Cardiac muscle cell (in vitro differentiated cells and primary cell): ENCODE measurements at regions not wholly inside any gene's neighbourhood (a gene's known extent, or its start where the extent isn't known, plus 50 kb on each side); places are given as distances from the start of the nearest gene placed in this dataset.

Experiments used
- DNase-seq, 2 donors: peaks; one replicate each; pipeline versions ENCODE4 v3.0.0 to v3.0.0-alpha.2; 2010 to 2017; ENCODE audit warnings: low read depth in 1 of 2, low spot score in 1 of 2
- H3K27ac ChIP-seq: fragments of 200-600 bp; sonication (generic); 2 replicates; pipeline ENCODE4 v1.5.1; 2016
- H3K27me3 ChIP-seq: fragments of 200-600 bp; sonication (generic); 2 replicates; pipeline ENCODE4 v1.6.0; 2016; ENCODE audit warnings: control low read depth
- H3K36me3 ChIP-seq: fragments of 200-600 bp; sonication (generic); 2 replicates; pipeline ENCODE4 v1.5.1; 2016; ENCODE audit warnings: control low read depth
- H3K4me1 ChIP-seq: fragments of 200-600 bp; sonication (generic); 2 replicates; pipeline ENCODE4 v1.8.1; 2017; ENCODE audit warnings: low read depth, mild to moderate bottlenecking, mixed run types
- H3K4me3 ChIP-seq: fragments of 200-600 bp; sonication (generic); 2 replicates; pipeline ENCODE4 v1.5.1; 2016; ENCODE audit warnings: mild to moderate bottlenecking
- H3K9me3 ChIP-seq: fragments of 200-600 bp; sonication (generic); 2 replicates; pipeline ENCODE4 v1.5.1; 2017; ENCODE audit warnings: low read depth, mild to moderate bottlenecking, control low read depth
- CTCF ChIP-seq: IDR thresholded peaks from 2 replicates; pipeline ENCODE4 v1.5.1; 2012; ENCODE audit warnings: low read depth, mild to moderate bottlenecking, low read length

- H3K9me3 ChIP-seq = no peaks in the 10 kb centered on the region
- no peak overlapping the region for H3K4me3 ChIP-seq
- no peak for TF ChIP-seq CTCF
- DNase-seq = no peak
- H3K4me1 ChIP-seq = no peaks in the 10 kb centered on the region
- H3K36me3 ChIP-seq = no peaks in the 10 kb centered on the region
- no peak overlapping the region for H3K27ac ChIP-seq
- H3K27me3 ChIP-seq = no peaks in the 10 kb centered on the region
Measured at GRCh38 chr12:93042283-93042682, 113.2 kb upstream of the EEA1 start.

- Histone ChIP-seq H3K27me3 (no peaks in the 10 kb centered on the region), H3K4me1 (no peaks in the 10 kb centered on the region), H3K4me3 (no peak overlapping the region), H3K36me3 (no peaks in the 10 kb centered on the region), H3K27ac (no peak overlapping the region), H3K9me3 (no peaks in the 10 kb centered on the region)
- no peak for DNase-seq
- no peak for TF ChIP-seq CTCF
Measured at GRCh38 chr12:93042684-93043083, 113.6 kb upstream of the EEA1 start.

GRCh38 chr12:93043192-93043876 is 114.2 kb upstream of the EEA1 start:
- H3K36me3 ChIP-seq = no peaks in the 10 kb centered on the region
- H3K27ac ChIP-seq = no peak overlapping the region
- H3K9me3 ChIP-seq = no peaks in the 10 kb centered on the region
- no peak overlapping the region for H3K4me3 ChIP-seq
- H3K27me3 ChIP-seq = no peaks in the 10 kb centered on the region
- DNase-seq = no peak
- no peaks in the 10 kb centered on the region for H3K4me1 ChIP-seq
- no peak for TF ChIP-seq CTCF

GRCh38 chr12:93043877-93044209 is 114.7 kb upstream of the EEA1 start:
- H3K27ac ChIP-seq = no peak overlapping the region
- no peaks in the 10 kb centered on the region for H3K9me3 ChIP-seq
- no peak for TF ChIP-seq CTCF
- no peaks in the 10 kb centered on the region for H3K36me3 ChIP-seq
- H3K4me3 ChIP-seq = no peak overlapping the region
- no peaks in the 10 kb centered on the region for H3K4me1 ChIP-seq
- DNase-seq = no peak
- H3K27me3 ChIP-seq = no peaks in the 10 kb centered on the region

DNA sequence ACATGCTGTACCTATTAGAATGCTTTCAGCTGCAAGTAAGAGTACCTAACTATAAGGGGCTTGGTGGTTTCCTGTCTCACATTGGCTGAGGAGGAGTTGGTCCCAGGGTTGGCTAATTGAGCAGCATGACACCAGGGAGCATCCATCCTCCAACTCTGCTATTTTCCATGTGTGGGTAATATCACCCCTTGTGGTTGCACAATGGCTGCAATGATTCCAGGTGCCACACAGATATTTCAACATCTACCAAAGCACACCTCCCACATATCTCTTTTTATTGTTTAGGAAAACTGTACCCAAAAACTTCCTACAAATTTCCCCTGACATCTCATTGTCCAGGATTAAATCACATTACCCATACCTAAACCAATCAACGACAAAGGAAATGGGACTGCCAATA is 118.0 kb upstream of the EEA1 start:
- Histone ChIP-seq H3K4me3 (no peak overlapping the region), H3K27me3 (no peaks in the 10 kb centered on the region), H3K36me3 (no peaks in the 10 kb centered on the region)

More for the DNA sequence above, 118.0 kb upstream of the EEA1 start:
- Histone ChIP-seq H3K9me3 (no peaks in the 10 kb centered on the region), H3K4me1 (peaks cover 4% of the 10 kb centered on the region), H3K27ac (no peak overlapping the region)
- no peak for DNase-seq
- TF ChIP-seq CTCF = no peak
